Prostate gland (tissue), 2 donors: ENCODE measurements at regions not wholly inside any gene's neighbourhood (a gene's known extent, or its start where the extent isn't known, plus 50 kb on each side); places are given as distances from the start of the nearest gene placed in this dataset.
"Not testable (repeated sequence)": the region's sequence is repeated elsewhere in the genome, so short reads cannot be mapped to it uniquely, and the experiment has no call there.

Source experiments
- POLR2A ChIP-seq: fragments of 450-650 bp; IDR thresholded peaks from one replicate; pipeline ENCODE4 v1.6.1; 2016; ENCODE audit warnings: antibody characterized with exemption, mild to moderate bottlenecking
- POLR2AphosphoS5 ChIP-seq: sonication (generic); formaldehyde crosslinking; IDR thresholded peaks from one replicate; pipeline ENCODE4 v1.6.1; 2017; ENCODE audit warnings: antibody characterized with exemption
- TF ChIP-seq, protein P1 (sequence below), 4 experiments: fragments of 200-600 bp in 2 of 4; fragments of 450-650 bp in 2 of 4; sonication (generic) in 2 of 4; IDR thresholded peaks; 1 replicate in 3 of 4; 2 replicates in 1 of 4; pipeline ENCODE4 v1.5.1; 2016 to 2019; ENCODE audit warnings: antibody characterized with exemption in 4 of 4, mild to moderate bottlenecking in 2 of 4, moderate library complexity in 2 of 4

DNA sequence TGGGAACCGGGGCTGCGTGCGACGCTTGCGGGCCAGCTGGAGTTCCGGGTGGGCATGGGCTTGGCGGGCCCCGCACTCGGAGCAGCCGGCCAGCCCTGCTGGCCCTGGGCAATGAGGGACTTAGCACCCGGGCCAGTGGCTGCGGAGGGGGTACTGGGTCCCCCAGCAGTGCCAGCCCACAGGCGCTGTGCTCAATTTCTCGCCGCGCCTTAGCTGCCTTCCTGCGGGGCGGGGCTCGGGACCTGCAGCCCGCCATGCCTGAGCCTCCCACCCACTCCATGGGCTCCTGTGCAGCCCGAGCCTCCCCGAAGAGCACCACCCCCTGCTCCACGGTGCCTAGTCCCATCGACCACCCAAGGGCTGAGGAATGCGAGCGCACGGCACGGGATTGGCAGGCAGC is 63.8 kb downstream of the PLXNA1 start:
- TF ChIP-seq, protein P1, sequence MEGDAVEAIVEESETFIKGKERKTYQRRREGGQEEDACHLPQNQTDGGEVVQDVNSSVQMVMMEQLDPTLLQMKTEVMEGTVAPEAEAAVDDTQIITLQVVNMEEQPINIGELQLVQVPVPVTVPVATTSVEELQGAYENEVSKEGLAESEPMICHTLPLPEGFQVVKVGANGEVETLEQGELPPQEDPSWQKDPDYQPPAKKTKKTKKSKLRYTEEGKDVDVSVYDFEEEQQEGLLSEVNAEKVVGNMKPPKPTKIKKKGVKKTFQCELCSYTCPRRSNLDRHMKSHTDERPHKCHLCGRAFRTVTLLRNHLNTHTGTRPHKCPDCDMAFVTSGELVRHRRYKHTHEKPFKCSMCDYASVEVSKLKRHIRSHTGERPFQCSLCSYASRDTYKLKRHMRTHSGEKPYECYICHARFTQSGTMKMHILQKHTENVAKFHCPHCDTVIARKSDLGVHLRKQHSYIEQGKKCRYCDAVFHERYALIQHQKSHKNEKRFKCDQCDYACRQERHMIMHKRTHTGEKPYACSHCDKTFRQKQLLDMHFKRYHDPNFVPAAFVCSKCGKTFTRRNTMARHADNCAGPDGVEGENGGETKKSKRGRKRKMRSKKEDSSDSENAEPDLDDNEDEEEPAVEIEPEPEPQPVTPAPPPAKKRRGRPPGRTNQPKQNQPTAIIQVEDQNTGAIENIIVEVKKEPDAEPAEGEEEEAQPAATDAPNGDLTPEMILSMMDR (IDR thresholded peaks at IDR 0.05), result not testable (repeated sequence)
- TF ChIP-seq POLR2A, POLR2AphosphoS5: not testable (repeated sequence)
